Gastrocnemius medialis (tissue), 4 donors: ENCODE measurements at regions not wholly inside any gene's neighbourhood (a gene's known extent, or its start where the extent isn't known, plus 50 kb on each side); places are given as distances from the start of the nearest gene placed in this dataset.
A peak's percentile ranks its signal among the peaks of the same experiment; 100 is the strongest.

ENCODE experiments used
- ATAC-seq, 2 donors: fragments of 150-250 bp; one replicate each; pipeline ENCODE4 v1.9.1; 2016
- DNase-seq, 2 donors: peaks; one replicate each; pipeline ENCODE4 v3.0.0-alpha.2; 2019
- H3K27ac ChIP-seq, 4 donors: fragments of 200-600 bp; sonication (generic); 1 replicate in 1 of 4; 2 replicates in 3 of 4; pipeline ENCODE4 v1.5.1; 2016 to 2018; ENCODE audit warnings: mild to moderate bottlenecking in 2 of 4, moderate library complexity in 1 of 4
- H3K27me3 ChIP-seq, 3 donors: fragments of 200-600 bp; sonication (generic) in 2 of 3; 1 replicate in 1 of 3; 2 replicates in 2 of 3; pipeline versions ENCODE4 v1.5.1 to v1.6.0; 2016 to 2019; ENCODE audit warnings: mild to moderate bottlenecking in 1 of 3, moderate library complexity in 1 of 3
- H3K36me3 ChIP-seq, 2 donors: fragments of 200-600 bp; sonication (generic) in 1 of 2; one replicate each; pipeline ENCODE4 v1.5.1; 2017 to 2018
- H3K4me1 ChIP-seq, 2 donors: fragments of 200-600 bp; sonication (generic) in 1 of 2; one replicate each; pipeline ENCODE4 v1.5.1; 2016 to 2017; ENCODE audit warnings: mild to moderate bottlenecking in 2 of 2
- H3K4me3 ChIP-seq, 4 donors: fragments of 200-600 bp; sonication (generic) in 3 of 4; 1 replicate in 1 of 4; 2 replicates in 3 of 4; pipeline ENCODE4 v1.5.1; 2016 to 2019; ENCODE audit warnings: mild to moderate bottlenecking in 2 of 4
- H3K9me3 ChIP-seq, 3 donors: fragments of 200-600 bp; sonication (generic) in 2 of 3; 1 replicate in 1 of 3; 2 replicates in 2 of 3; pipeline ENCODE4 v1.5.1; 2016 to 2019
- CTCF ChIP-seq, 5 experiments: fragments of 450-650 bp in 3 of 5; fragments of 200-600 bp in 2 of 5; sonication (generic) in 2 of 5; IDR thresholded peaks in 4 of 5; conservative IDR thresholded peaks in 1 of 5; 1 replicate in 4 of 5; 2 replicates in 1 of 5; pipeline ENCODE4 v1.5.1; 2016 to 2019; ENCODE audit warnings: antibody characterized with exemption in 5 of 5, mild to moderate bottlenecking in 3 of 5, moderate library complexity in 3 of 5
- POLR2A ChIP-seq, 2 donors: fragments of 450-650 bp; IDR thresholded peaks; one replicate each; pipeline ENCODE4 v1.6.1; 2017; ENCODE audit warnings: antibody characterized with exemption in 2 of 2, mild to moderate bottlenecking in 2 of 2, moderate library complexity in 2 of 2
- in situ Hi-C, 4 donors: fragments of 200-750 bp; cut with MboI; loops; one replicate each; pipeline versions ENCODE4 v1.15.0 to v1.8.0; 2017; ENCODE audit warnings: low sequenced_read_pairs in 4 of 4
- intact Hi-C: fragments of 100-400 bp; cut with DNase I; formaldehyde crosslinking; loops from one replicate; pipeline ENCODE4 v1.15.1; 2023; ENCODE audit warnings: low total_unique reads

- Histone ChIP-seq H3K36me3 (no peaks in the 10 kb centered on the region), H3K27me3 (no peaks in the 10 kb centered on the region), H3K9me3 (no peaks in the 10 kb centered on the region), H3K27ac (peak overlapping the region in 3 of 4 donors; percentile 47 to 67 (median 62)), H3K4me1 (peaks cover 15 to 23% of the 10 kb centered on the region in 2 donors), H3K4me3 (no peak overlapping the region)
- in situ Hi-C loops (loop anchor here in 1 of 4 donors (25.0 kb wide), 1 partner anchor 291 kb away; no protein-coding TSS in a partner anchor), intact Hi-C loops (loop anchor here (2.0 to 5.0 kb wide), 3 partner anchors 155 to 241 kb away; no protein-coding TSS in a partner anchor)
- ATAC-seq = peak; percentile 38 to 57
- no peak for DNase-seq
- TF ChIP-seq CTCF (IDR thresholded peaks at IDR 0.05 in 4 of 5, conservative IDR thresholded peaks at IDR 0.05 in 1 of 5) = no peak
- TF ChIP-seq POLR2A (IDR thresholded peaks at IDR 0.05) = no peak
Measured at GRCh38 chr2:37827911-37828511, 97.1 kb upstream of the RMDN2 start.

- Histone ChIP-seq H3K4me3 (no peak overlapping the region), H3K9me3 (no peaks in the 10 kb centered on the region), H3K4me1 (peaks cover 15 to 23% of the 10 kb centered on the region in 2 donors), H3K36me3 (no peaks in the 10 kb centered on the region), H3K27ac (peak overlapping the region in 2 of 4 donors; percentile 57 to 62), H3K27me3 (no peaks in the 10 kb centered on the region)
- ATAC-seq (peak in 1 of 2 donors; percentile 18), DNase-seq (peak in 1 of 2 donors; percentile 9)
- in situ Hi-C loops = loop anchor here in 1 of 4 donors (25.0 kb wide), 1 partner anchor 292 kb away; no protein-coding TSS in a partner anchor
- intact Hi-C loops = loop anchor here (5.0 kb wide), 2 partner anchors 177 to 242 kb away; no protein-coding TSS in a partner anchor
- TF ChIP-seq CTCF (IDR thresholded peaks at IDR 0.05 in 4 of 5, conservative IDR thresholded peaks at IDR 0.05 in 1 of 5) = no peak
- TF ChIP-seq POLR2A (IDR thresholded peaks at IDR 0.05) = no peak
Measured at GRCh38 chr2:37829202-37829601, 95.9 kb upstream of the RMDN2 start.

GRCh38 chr2:37829616-37830395 is 95.3 kb upstream of the RMDN2 start:
- Histone ChIP-seq H3K27ac (peak overlapping the region in 2 of 4 donors; percentile 12 to 62), H3K9me3 (no peaks in the 10 kb centered on the region), H3K27me3 (no peaks in the 10 kb centered on the region), H3K4me3 (no peak overlapping the region), H3K36me3 (no peaks in the 10 kb centered on the region), H3K4me1 (peaks cover 15 to 23% of the 10 kb centered on the region in 2 donors)
- no peak for ATAC-seq
- in situ Hi-C loops = loop anchor here (5.0 to 25.0 kb wide), 4 partner anchors 293 to 438 kb away; no protein-coding TSS in a partner anchor
- TF ChIP-seq POLR2A (IDR thresholded peaks at IDR 0.05) (no peak), CTCF (IDR thresholded peaks at IDR 0.05 in 4 of 5, conservative IDR thresholded peaks at IDR 0.05 in 1 of 5) (no peak)
- no peak for DNase-seq
- intact Hi-C loops = loop anchor here (5.0 kb wide), 4 partner anchors 47 to 283 kb away; no protein-coding TSS in a partner anchor

- Histone ChIP-seq H3K27me3 (no peaks in the 10 kb centered on the region), H3K36me3 (no peaks in the 10 kb centered on the region), H3K4me1 (peaks cover 15 to 23% of the 10 kb centered on the region in 2 donors), H3K9me3 (no peaks in the 10 kb centered on the region), H3K27ac (no peak overlapping the region), H3K4me3 (no peak overlapping the region)
- TF ChIP-seq CTCF (IDR thresholded peaks at IDR 0.05 in 4 of 5, conservative IDR thresholded peaks at IDR 0.05 in 1 of 5) (no peak), POLR2A (IDR thresholded peaks at IDR 0.05) (no peak)
- ATAC-seq = no peak
- DNase-seq = no peak
- intact Hi-C loops = loop anchor here (5.0 kb wide), 2 partner anchors 47 to 283 kb away; no protein-coding TSS in a partner anchor
- in situ Hi-C loops = loop anchor here (5.0 to 25.0 kb wide), 4 partner anchors 293 to 438 kb away; no protein-coding TSS in a partner anchor
Measured at GRCh38 chr2:37830636-37831035, 94.5 kb upstream of the RMDN2 start.
